ENCODE measurements at regions not wholly inside any gene's neighbourhood (a gene's known extent, or its start where the extent isn't known, plus 50 kb on each side); places are given as distances from the start of the nearest gene placed in this dataset.

- Mint-ChIP-seq H3K4me1 (ENCODE audit: low read depth, unreplicated experiment) (peaks cover 18% of the 10 kb centered on the region), H3K27me3 (ENCODE audit: insufficient read depth, unreplicated experiment) (peaks cover 2% of the 10 kb centered on the region), H3K36me3 (ENCODE audit: insufficient read depth, unreplicated experiment) (no peaks in the 10 kb centered on the region), H3K27ac (ENCODE audit: unreplicated experiment) (no peak overlapping the region), H3K9me3 (ENCODE audit: unreplicated experiment) (peaks cover 19% of the 10 kb centered on the region), H3K4me3 (ENCODE audit: unreplicated experiment) (no peak overlapping the region)
- ChIA-PET POLR2A (no interaction called here), CTCF (no interaction called here)
- no TSS peak for BruUV-seq (replicated peaks)
- Histone ChIP-seq H3K36me3 (ENCODE audit: control insufficient read depth, insufficient read depth, low read length) (no peaks in the 10 kb centered on the region), H3K27me3 (replicated peaks; ENCODE audit: control insufficient read depth, insufficient read depth, low read length) (no peaks in the 10 kb centered on the region; the same call in 1 of the 2 replicates), H3K9me3 (0 out of 2 replicates have a peak, but pooled peaks cover 3% of the 10 kb centered on the region), H3K4me1 (0 out of 2 replicates have a peak, but pooled peaks cover 8% of the 10 kb centered on the region), H3K4me3 (ENCODE audit: low read depth, low read length) (no peak overlapping the region)
- peak in 1 of 2 experiments; percentile 28 for DNase-seq
- intact Hi-C loops (cut with micrococcal nuclease; ENCODE audit: unreplicated experiment), result loop anchor here (1.0 kb wide), 1 partner anchor 20 kb away; no protein-coding TSS in a partner anchor
- no peak for TF ChIP-seq CTCF (IDR thresholded peaks at IDR 0.05; ENCODE audit: insufficient read depth in 1 of 2, low read depth in 1 of 2, low read length in 1 of 2, severe bottlenecking in 1 of 2, unreplicated experiment in 1 of 2)
These were observed 425.7 kb upstream of the SEMA3D start for GRCh38 chr7:85612514-85612913.

- no peak for TF ChIP-seq CTCF (IDR thresholded peaks at IDR 0.05; ENCODE audit: insufficient read depth in 1 of 2, low read depth in 1 of 2, low read length in 1 of 2, severe bottlenecking in 1 of 2, unreplicated experiment in 1 of 2)
- Histone ChIP-seq H3K27me3 (replicated peaks; ENCODE audit: control insufficient read depth, insufficient read depth, low read length) (no peaks in the 10 kb centered on the region), H3K4me1 (0 out of 2 replicates have a peak, but pooled peaks cover 8% of the 10 kb centered on the region), H3K36me3 (ENCODE audit: control insufficient read depth, insufficient read depth, low read length) (no peaks in the 10 kb centered on the region), H3K9me3 (0 out of 2 replicates have a peak, but pooled peaks cover 3% of the 10 kb centered on the region), H3K4me3 (ENCODE audit: low read depth, low read length) (no peak overlapping the region)
- no TSS peak for BruUV-seq (replicated peaks)
- H3K4me3 Mint-ChIP-seq (ENCODE audit: unreplicated experiment), result no peak overlapping the region
- intact Hi-C loops (cut with micrococcal nuclease; ENCODE audit: unreplicated experiment), result no loop called here
- no peak for DNase-seq
- no peaks in the 10 kb centered on the region for H3K36me3 Mint-ChIP-seq (ENCODE audit: insufficient read depth, unreplicated experiment)
- H3K4me1 Mint-ChIP-seq (ENCODE audit: low read depth, unreplicated experiment), result peaks cover 16% of the 10 kb centered on the region
- H3K27ac Mint-ChIP-seq (ENCODE audit: unreplicated experiment), result no peak overlapping the region
- H3K27me3 Mint-ChIP-seq (ENCODE audit: insufficient read depth, unreplicated experiment), result peaks cover 2% of the 10 kb centered on the region
- H3K9me3 Mint-ChIP-seq (ENCODE audit: unreplicated experiment), result peaks cover 22% of the 10 kb centered on the region
- ChIA-PET CTCF (no interaction called here), POLR2A (no interaction called here)
These were observed 421.9 kb upstream of the SEMA3D start for GRCh38 chr7:85608804-85609203.

GRCh38 chr7:85602196-85602595, 415.3 kb upstream of the SEMA3D start:
- Histone ChIP-seq H3K27me3 (replicated peaks; ENCODE audit: control insufficient read depth, insufficient read depth, low read length) (no peaks in the 10 kb centered on the region), H3K4me3 (ENCODE audit: low read depth, low read length) (no peak overlapping the region), H3K9me3 (no peaks in the 10 kb centered on the region), H3K36me3 (ENCODE audit: control insufficient read depth, insufficient read depth, low read length) (no peaks in the 10 kb centered on the region), H3K4me1 (peaks cover 11% of the 10 kb centered on the region)
- Mint-ChIP-seq H3K4me1 (ENCODE audit: low read depth, unreplicated experiment) (no peaks in the 10 kb centered on the region), H3K27ac (ENCODE audit: unreplicated experiment) (no peak overlapping the region), H3K36me3 (ENCODE audit: insufficient read depth, unreplicated experiment) (no peaks in the 10 kb centered on the region), H3K4me3 (ENCODE audit: unreplicated experiment) (no peak overlapping the region), H3K9me3 (ENCODE audit: unreplicated experiment) (peaks cover 15% of the 10 kb centered on the region), H3K27me3 (ENCODE audit: insufficient read depth, unreplicated experiment) (no peaks in the 10 kb centered on the region)
- no peak for TF ChIP-seq CTCF (IDR thresholded peaks at IDR 0.05; ENCODE audit: insufficient read depth in 1 of 2, low read depth in 1 of 2, low read length in 1 of 2, severe bottlenecking in 1 of 2, unreplicated experiment in 1 of 2)
- no TSS peak for BruUV-seq (replicated peaks)
- intact Hi-C loops (cut with micrococcal nuclease; ENCODE audit: unreplicated experiment), result no loop called here
- DNase-seq, result no peak
- ChIA-PET POLR2A (no interaction called here), CTCF (no interaction called here)

Measured in Caco-2 (cell line).